NCI-H524 treated with DMSO at 0.1 percent for 48 hours (cell line): ENCODE measurements at regions not wholly inside any gene's neighbourhood (a gene's known extent, or its start where the extent isn't known, plus 50 kb on each side); places are given as distances from the start of the nearest gene placed in this dataset.

Experiments used
- DNase-seq: peaks from one replicate; lab custom pipeline; 2025; lab: John Stamatoyannopoulos, UW

DNA sequence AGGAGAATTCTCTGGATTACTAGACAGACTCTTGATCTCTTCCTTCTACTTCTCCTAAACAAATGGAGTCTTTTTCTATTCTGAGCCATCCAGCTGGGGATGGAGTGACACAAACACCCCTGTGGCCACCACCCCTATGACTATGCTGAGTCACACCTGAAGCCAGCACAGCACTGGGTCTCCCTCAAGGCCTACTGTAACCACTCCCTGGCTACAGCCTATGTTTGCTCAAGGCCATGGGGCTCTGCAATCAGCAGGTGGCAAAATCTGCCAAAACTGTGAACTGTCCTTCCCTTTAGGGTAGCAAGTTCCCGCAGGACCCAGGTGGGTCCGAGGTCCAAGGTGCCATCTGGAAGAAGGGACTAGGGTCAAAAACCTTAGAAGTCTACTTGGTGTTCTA is 132.3 kb downstream of the TINAG start:
- no peak for DNase-seq

DNA sequence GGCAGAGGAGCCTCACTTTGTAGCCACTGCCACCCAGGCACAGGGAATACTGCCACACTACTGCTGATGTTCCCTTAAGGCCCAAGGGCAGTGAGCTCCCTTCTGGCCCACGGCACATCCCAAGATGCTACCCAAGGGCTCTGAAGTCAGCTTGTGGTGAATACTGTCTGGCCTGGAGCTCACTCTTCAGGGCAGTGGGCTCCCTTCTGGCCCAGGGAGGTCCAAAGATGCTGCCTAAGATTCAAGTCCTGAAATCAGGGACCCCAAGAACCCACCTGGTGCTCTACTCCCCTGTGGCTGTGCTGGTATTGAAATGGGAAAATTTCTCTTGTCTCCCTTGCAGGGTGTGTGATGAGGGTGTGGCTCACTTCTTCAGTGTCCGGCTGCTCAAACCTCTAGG is 132.8 kb downstream of the TINAG start:
- no peak for DNase-seq

GRCh38 chr6:54441687-54442248 is 133.5 kb downstream of the TINAG start:
- no peak for DNase-seq

DNA sequence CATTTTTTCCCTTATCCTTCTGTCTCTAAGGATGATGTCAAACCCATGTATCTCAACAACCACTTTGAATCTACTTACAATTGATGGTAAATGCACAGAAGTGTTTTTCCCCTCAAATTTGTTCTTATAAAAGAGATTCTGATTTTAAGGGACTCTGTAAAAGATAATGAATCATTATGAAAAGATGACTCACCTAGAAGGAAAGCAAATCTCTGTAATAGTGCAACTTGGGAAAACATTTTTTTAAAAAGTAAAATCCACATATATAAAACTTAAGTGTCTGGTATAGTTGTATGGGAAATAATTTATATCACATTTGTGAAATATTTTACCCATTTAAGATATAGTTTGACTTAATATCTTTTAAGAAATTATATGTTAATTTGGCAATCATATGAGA is 137.0 kb downstream of the TINAG start:
- DNase-seq: no peak

DNA sequence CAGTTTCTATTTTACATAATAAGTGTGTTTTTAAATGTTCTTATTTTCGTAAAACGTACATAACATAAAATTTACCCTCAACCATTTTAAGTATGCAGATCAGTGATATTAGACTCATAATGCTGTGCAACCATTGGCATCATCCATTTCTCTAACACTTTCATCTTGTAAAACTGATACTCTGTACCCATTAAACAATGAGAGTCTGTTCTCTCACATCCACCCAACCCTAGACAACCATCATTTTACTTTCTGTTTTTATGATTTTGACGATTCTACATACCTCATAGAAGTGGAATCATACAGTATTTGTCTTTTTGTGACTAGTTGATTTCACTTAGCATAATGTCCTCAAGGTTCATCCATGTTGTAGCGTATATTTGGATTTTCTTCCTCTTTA is 140.4 kb downstream of the TINAG start:
- no peak for DNase-seq

DNA sequence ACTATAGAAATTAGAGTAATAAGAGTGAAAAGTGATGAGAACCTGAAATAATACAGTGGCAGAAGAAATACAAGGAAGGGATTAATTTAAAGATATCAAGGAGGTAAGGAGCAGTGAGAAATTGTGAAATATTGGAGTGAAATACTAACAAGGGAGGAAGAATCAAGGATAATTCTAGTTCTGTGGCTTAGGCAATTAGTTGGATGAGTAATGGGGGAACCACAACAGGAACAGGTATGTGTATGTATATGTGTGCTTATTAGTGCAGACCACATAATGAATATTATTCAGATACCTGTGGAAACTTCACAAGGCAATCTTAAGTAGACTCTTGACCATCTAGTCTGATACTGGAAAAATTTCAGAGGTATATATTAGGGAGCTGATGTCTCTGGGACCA is 143.3 kb downstream of the TINAG start:
- DNase-seq: no peak

DNA sequence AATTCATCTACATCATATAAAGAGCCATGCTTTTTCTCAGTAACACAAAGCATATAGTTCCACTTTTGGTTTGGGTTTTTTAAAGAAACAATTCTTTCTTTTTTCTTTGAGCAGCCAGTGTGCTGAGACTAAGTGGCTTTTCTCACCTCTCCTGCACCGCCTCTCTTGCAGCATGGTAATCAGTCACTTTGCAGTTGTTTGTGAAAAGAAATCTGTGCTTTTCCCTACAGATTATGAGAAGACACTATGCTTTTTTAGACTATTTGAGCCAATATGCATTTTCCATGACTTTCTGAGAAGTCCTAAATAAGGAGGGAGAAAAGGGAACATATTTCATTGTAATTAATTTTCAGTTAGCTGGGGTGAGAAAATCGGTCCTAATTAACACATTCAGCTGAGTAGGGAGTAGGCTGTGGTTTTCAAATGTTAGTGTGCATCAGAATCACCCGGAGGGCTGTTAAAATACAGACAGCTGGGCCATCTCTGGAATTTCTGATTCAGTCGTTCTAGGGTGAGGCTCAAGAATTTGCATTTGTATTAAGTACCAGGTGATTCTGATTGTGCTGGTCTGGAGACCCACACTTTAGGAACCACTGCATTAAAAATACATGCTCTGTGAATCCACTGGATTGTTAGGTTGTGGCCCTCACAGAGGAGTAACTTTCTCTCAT is 155.2 kb downstream of the TINAG start:
- DNase-seq: no peak

- no peak for DNase-seq
These were observed 157.5 kb downstream of the TINAG start for GRCh38 chr6:54465649-54466300.

- no peak for DNase-seq
These were observed 159.1 kb downstream of the TINAG start for GRCh38 chr6:54467384-54467783.

DNA sequence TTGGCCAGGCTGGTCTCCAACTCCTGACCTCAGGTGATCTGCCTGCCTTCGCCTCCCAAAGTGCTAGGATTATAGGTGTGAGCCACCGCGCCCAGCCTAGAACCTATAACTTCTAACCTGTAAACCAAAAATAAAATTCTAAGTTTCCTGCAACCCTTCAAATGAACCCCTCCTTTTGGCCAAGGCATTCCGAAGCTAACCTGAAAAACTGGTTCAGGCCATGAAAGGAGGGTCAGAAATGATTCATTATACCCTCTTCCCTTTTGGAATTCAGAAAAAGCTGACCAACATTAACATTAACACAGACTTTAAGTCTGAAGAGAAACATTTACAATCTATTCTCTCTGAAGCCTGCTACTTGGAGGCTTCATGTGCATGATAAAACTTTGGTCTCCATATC is 165.1 kb downstream of the TINAG start:
- DNase-seq: no peak

DNA sequence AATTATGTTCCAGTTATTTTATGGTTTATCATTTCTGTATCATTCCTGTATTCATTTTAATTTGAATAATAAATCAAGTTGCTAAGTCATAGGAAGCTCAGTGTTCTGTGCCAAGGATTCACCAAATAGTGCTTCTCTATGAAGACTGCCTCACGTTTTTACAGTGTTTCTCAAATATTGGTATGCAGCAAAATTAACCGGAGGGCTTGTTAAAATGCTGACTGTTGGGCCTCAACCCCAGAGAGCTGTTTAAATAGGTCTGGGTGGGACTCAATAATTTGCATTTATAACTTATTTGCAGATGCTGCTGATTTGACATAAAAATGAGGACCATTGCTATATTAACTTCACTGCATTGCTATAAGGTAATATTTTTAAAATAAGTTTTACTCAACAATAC is 166.7 kb downstream of the TINAG start:
- DNase-seq: no peak

DNA sequence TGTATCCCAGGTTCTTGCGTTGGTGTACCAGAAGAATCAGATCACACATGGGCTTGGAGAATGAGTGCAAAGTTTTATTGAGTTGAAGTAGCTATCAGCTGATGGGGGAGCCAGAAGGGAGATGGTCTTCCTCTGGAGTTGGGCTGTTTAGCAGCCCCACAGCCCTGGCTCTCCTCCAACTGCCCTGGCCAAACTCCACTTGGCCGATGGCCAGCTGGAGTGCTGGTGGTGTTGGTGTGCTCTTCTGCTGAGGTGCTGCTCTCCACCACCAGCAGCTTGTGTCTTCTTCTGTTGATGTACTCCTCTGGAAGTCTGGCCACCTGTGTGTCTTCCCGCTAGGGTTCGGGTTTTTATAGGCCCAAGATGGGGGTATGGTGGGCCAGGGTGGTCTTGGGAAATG is 172.8 kb downstream of the TINAG start:
- no peak for DNase-seq

DNA sequence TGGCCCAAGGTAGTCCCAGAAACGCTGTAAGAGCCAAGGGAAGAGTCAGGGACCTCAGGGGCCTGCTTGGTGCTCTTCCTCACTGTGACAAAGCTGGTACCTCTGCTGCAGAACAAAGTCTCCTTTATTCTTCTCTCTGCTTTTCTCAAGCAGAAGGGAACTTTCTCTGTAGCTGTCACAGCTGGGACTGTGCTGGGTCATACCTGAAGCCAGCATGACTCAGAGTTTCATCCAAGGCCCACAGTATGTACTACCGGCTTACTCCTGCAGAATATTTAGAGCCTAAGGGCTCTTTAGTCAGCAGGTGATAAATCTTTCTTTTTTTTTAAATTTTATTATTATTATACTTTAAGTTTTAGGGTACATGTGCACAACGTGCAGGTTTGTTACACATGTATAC is 183.2 kb downstream of the TINAG start:
- no peak for DNase-seq

DNA sequence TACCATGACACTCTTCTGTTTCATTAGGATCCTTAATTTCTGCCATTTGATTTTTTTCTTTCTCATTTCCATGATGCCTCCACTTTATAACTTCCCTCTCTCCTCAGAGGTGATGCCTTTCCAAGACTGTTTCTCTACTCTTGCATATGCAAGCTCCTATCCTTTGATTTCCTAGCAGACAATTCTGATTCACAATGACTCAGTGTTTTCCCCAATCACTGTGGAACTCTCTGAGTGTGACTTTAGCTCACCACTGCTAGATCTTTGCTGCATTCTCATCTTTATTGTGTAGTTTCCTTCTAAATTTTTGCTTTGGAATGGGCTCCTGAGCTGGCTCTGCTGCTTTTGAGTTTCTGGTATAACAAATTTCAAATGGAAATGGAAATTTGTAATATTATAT is 184.9 kb downstream of the TINAG start:
- DNase-seq: no peak

DNA sequence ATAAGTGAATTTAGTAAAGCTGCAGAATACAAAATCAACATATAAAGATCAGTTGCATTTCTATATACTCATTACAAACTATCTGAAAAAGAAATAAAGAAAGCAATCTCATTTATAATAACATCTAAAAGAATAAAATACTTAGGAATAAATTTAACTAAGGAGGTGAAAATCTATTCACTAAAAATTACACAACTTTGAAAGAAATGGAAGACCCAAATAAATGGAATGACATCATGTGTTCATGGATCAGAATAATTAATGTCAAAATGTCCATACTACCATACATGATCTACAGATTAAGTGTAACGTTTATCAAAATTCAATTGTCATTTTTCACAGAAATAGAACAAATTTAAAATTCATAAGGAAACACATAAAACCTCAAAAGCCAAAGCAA is 194.9 kb downstream of the TINAG start:
- DNase-seq: no peak

DNA sequence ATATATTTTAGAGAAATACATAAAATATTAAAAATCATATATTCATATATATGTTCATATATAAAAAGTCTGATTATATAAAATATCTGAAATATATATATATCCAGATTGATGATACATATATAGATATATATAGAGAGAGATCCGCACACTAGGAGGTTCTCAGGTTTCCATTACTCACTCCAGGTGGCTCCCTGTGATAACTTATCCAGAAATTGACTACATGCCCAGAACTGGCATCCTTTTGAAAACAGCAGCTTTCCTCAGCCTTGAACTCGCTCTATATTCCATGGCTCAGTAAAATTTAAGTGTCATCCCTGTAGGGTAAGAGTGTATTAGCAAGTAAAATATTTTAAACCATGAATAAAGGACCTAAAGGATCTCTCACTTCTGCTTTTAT is 206.8 kb downstream of the TINAG start:
- peak; percentile 8 for DNase-seq

DNA sequence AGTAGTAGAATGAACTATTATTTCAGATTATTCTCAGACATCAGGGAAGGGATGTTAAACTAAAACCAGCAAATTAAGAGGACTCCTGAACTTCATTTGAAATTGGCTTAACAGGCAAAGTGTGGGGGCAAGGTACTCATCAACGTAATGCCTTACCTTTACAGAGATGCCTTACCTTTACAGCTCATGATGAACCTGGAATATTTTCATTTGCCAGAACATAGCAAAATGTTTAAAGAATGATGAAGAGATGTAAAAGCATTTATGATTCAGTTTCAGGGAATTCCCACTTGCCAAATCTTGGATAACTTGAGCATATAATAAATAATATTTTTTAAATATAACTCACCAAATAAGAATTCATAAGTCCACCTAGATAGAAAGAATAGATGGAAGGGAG is 207.5 kb downstream of the TINAG start:
- no peak for DNase-seq

- DNase-seq: peak; percentile 59
These were observed 208.1 kb downstream of the TINAG start for GRCh38 chr6:54516321-54516720.

DNA sequence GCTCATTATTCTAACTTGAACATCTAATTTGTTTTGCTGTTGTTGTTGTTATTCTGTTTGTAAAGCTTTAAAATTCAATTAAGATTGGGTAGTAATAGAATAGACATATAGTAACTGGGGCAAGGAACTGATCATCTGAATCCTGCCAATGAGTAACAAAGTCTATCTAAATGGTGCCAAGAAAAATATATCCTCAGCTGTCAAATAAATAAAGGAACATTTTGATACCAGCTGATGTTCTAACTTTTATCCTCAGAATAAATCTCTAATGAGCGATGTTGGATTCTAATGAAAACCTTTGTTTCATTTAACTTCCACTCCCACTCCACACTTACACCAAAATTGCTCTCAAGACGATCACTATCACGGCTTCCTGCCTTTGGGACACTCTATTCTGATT is 210.9 kb downstream of the TINAG start:
- DNase-seq: no peak

DNA sequence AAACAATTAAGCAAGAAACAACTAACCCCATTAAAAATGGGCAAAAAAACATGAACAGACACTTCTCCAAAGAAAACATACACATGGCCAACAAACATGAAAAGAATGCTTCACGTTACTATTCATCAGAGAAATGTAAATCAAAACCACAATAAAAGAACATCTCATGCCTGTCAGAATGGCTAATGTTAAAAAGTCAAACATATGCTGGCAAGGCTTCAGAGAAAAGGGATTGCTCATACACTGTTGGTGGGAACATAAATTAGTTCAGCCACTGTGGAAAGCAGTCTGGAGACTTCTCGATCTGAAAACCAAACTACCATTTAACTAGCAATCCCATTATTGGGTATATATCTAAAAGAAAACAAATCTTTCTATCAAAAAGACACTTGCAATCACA is 217.5 kb downstream of the TINAG start:
- no peak for DNase-seq

GRCh38 chr6:54533567-54533966 is 225.3 kb downstream of the TINAG start:
- no peak for DNase-seq

- DNase-seq: no peak
These were observed 227.3 kb downstream of the TINAG start for GRCh38 chr6:54535568-54535967.

GRCh38 chr6:54541541-54541940 is 233.3 kb downstream of the TINAG start:
- DNase-seq: no peak

DNA sequence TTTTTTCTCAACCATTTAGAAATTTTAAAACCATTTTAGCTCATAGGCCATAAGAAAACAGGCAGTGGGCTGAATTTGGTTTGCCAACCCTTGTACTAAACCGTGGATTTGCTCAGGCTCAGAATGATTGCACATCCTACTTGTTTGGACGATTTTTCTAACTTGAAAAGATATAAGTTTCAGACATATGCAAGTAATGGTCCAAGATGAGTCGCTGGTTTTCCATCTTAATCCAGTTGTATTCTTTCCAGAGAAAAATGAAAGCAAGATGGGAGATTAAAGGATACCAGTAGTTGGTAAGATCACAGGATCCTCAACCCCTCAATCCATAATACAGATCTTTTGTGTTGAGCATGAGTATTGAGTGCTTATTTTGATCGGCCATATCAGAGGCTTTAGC is 250.9 kb downstream of the TINAG start:
- no peak for DNase-seq
